H1 (cell line): ENCODE measurements at regions not wholly inside any gene's neighbourhood (a gene's known extent, or its start where the extent isn't known, plus 50 kb on each side); places are given as distances from the start of the nearest gene placed in this dataset.

ENCODE experiments used
- CTCF ChIA-PET: fragments of 300-600 bp; sonication (Branson Sonifier 250); formaldehyde crosslinking; loops from one replicate; lab custom pipeline; 2021; ENCODE audit not compliant: partially characterized antibody; lab: Charles Lee
- POLR2A ChIA-PET: fragments of 300-600 bp; sonication (Branson Sonifier 250); formaldehyde crosslinking; loops from one replicate; lab custom pipeline; 2021; ENCODE audit warnings: inconsistent platforms; ENCODE audit not compliant: partially characterized antibody; lab: Charles Lee
- DNase-seq, 2 experiments: peaks; one replicate each; pipeline versions ENCODE4 v3.0.0 to v3.0.0-alpha.2; 2010 to 2022; ENCODE audit warnings: low spot score in 2 of 2, low read depth in 1 of 2, mixed read lengths in 1 of 2
- FAIRE-seq: peaks from 2 replicates; lab custom pipeline; 2011; peaks lifted over from hg19 to GRCh38; lab: Jason Lieb, UNC
- H2AFZ ChIP-seq: 2 replicates; pipeline ENCODE4 v1.8.1; 2012; ENCODE audit warnings: low read length, inconsistent platforms
- H2AK5ac ChIP-seq: 2 replicates; pipeline ENCODE4 v1.6.1; 2013; ENCODE audit warnings: low read depth, low read length
- H2BK120ac ChIP-seq: replicated peaks from 2 replicates; pipeline ENCODE3; 2013; ENCODE audit warnings: low read depth, low read length, inconsistent platforms
- H2BK12ac ChIP-seq: 2 replicates; pipeline ENCODE4 v1.6.1; 2013; ENCODE audit warnings: low read depth, low read length
- H2BK15ac ChIP-seq: 2 replicates; pipeline ENCODE4 v1.6.1; 2013; ENCODE audit warnings: low read length
- H2BK20ac ChIP-seq: 2 replicates; pipeline ENCODE4 v1.6.1; 2013; ENCODE audit warnings: low read length
- H2BK5ac ChIP-seq: 2 replicates; pipeline ENCODE4 v1.6.1; 2013; ENCODE audit warnings: low read depth, low read length
- H3K14ac ChIP-seq: 2 replicates; pipeline ENCODE4 v1.6.1; 2013; ENCODE audit warnings: inconsistent platforms; ENCODE audit not compliant: insufficient read length
- H3K18ac ChIP-seq: 2 replicates; pipeline ENCODE4 v1.6.1; 2013; ENCODE audit warnings: low read length; ENCODE audit errors: extremely low read depth
- H3K23ac ChIP-seq: 2 replicates; pipeline ENCODE4 v1.6.1; 2013; ENCODE audit warnings: inconsistent platforms; ENCODE audit not compliant: insufficient read length
- H3K23me2 ChIP-seq: 2 replicates; pipeline ENCODE4 v1.6.1; 2013; ENCODE audit warnings: low read depth, low read length
- H3K27ac ChIP-seq: 2 replicates; pipeline ENCODE4 v1.6.1; 2011; ENCODE audit warnings: low read depth, low read length, inconsistent platforms
- H3K27me3 ChIP-seq, 4 experiments: replicated peaks in 1 of 4; 1 replicate in 1 of 4; 2 replicates in 3 of 4; pipeline versions ENCODE4 v1.6.1 to v1.8.1; 2011 to 2013; ENCODE audit warnings: low read length in 3 of 4, mild to moderate bottlenecking in 3 of 4, inconsistent platforms in 2 of 4, mixed read lengths in 2 of 4, moderate library complexity in 1 of 4; ENCODE audit not compliant: control insufficient read depth in 3 of 4, insufficient read depth in 3 of 4; ENCODE audit errors: extremely low read depth in 1 of 4
- H3K36me3 ChIP-seq, 4 experiments: 2 replicates each; pipeline versions ENCODE4 v1.6.1 to v1.8.1; 2011 to 2013; ENCODE audit warnings: mild to moderate bottlenecking in 4 of 4, low read length in 3 of 4, moderate library complexity in 2 of 4, control low read depth in 1 of 4, inconsistent platforms in 1 of 4; ENCODE audit not compliant: insufficient read depth in 4 of 4, control insufficient read depth in 2 of 4
- H3K4ac ChIP-seq: replicated peaks from 2 replicates; pipeline ENCODE3; 2013; ENCODE audit warnings: low read length, low read depth, mixed read lengths, inconsistent platforms; ENCODE audit not compliant: insufficient read length
- H3K4me1 ChIP-seq, 4 experiments: replicated peaks in 1 of 4; 1 replicate in 1 of 4; 2 replicates in 3 of 4; pipeline versions ENCODE4 v1.6.1 to v1.8.1; 2011 to 2013; ENCODE audit warnings: low read length in 3 of 4, inconsistent platforms in 2 of 4, mixed read lengths in 1 of 4; ENCODE audit not compliant: insufficient read depth in 4 of 4, control insufficient read depth in 3 of 4
- H3K4me2 ChIP-seq, 2 experiments: 2 replicates each; pipeline versions ENCODE4 v1.6.1 to v1.8.1; 2011 to 2013; ENCODE audit warnings: low read depth in 2 of 2, low read length in 2 of 2, control low read depth in 1 of 2, inconsistent platforms in 1 of 2, mild to moderate bottlenecking in 1 of 2; ENCODE audit not compliant: insufficient read depth in 1 of 2
- H3K4me3 ChIP-seq, 4 experiments: fragments of 200-600, 300-600 bp in 1 of 4; sonication (generic), shearing (Covaris generic), sonication (Bioruptor Twin) in 1 of 4; 2 replicates each; pipeline versions ENCODE4 v1.5.1 to v1.8.1; 2011 to 2016; ENCODE audit warnings: low read length in 4 of 4, low read depth in 3 of 4, control low read depth in 2 of 4, inconsistent platforms in 2 of 4, mild to moderate bottlenecking in 2 of 4, mixed read lengths in 1 of 4, moderate library complexity in 1 of 4; ENCODE audit not compliant: insufficient read depth in 2 of 4; ENCODE audit errors: extremely low read depth in 1 of 4
- H3K56ac ChIP-seq: replicated peaks from 2 replicates; pipeline ENCODE3; 2013; ENCODE audit warnings: low read depth, mild to moderate bottlenecking, mixed read lengths, low read length, inconsistent platforms; ENCODE audit not compliant: insufficient read length
- H3K79me1 ChIP-seq: 2 replicates; pipeline ENCODE4 v1.6.1; 2013; ENCODE audit warnings: low read depth, low read length, control low read depth
- H3K79me2 ChIP-seq, 2 experiments: 2 replicates each; pipeline versions ENCODE4 v1.6.1 to v1.8.1; 2012 to 2013; ENCODE audit warnings: low read length in 2 of 2, mild to moderate bottlenecking in 2 of 2, inconsistent platforms in 1 of 2; ENCODE audit not compliant: insufficient read depth in 2 of 2, control insufficient read depth in 1 of 2
- H3K9ac ChIP-seq, 4 experiments: replicated peaks in 1 of 4; 1 replicate in 1 of 4; 2 replicates in 3 of 4; pipeline versions ENCODE4 v1.6.1 to v1.8.1; 2011 to 2013; ENCODE audit warnings: low read depth in 3 of 4, low read length in 3 of 4, control low read depth in 2 of 4, mild to moderate bottlenecking in 2 of 4, moderate library complexity in 2 of 4, inconsistent platforms in 1 of 4; ENCODE audit errors: extremely low read depth in 1 of 4
- H3K9me3 ChIP-seq, 2 experiments: 2 replicates each; pipeline versions ENCODE4 v1.6.1 to v1.8.1; 2012 to 2013; ENCODE audit warnings: mild to moderate bottlenecking in 2 of 2, moderate library complexity in 2 of 2, control low read depth in 1 of 2, inconsistent platforms in 1 of 2, low read depth in 1 of 2, low read length in 1 of 2, mixed read lengths in 1 of 2; ENCODE audit not compliant: insufficient read depth in 2 of 2
- H4K20me1 ChIP-seq, 2 experiments: replicated peaks in 1 of 2; 2 replicates each; pipeline versions ENCODE3 to v1.8.1; 2011 to 2013; ENCODE audit warnings: inconsistent platforms in 2 of 2, low read length in 2 of 2, mild to moderate bottlenecking in 1 of 2; ENCODE audit not compliant: insufficient read depth in 2 of 2, control insufficient read depth in 1 of 2
- H4K5ac ChIP-seq: 2 replicates; pipeline ENCODE4 v1.6.1; 2013; ENCODE audit warnings: low read length, low read depth, mixed read lengths, inconsistent platforms; ENCODE audit not compliant: insufficient read length
- H4K8ac ChIP-seq: 2 replicates; pipeline ENCODE4 v1.8.0; 2013; ENCODE audit warnings: mild to moderate bottlenecking, moderate library complexity, low read length, inconsistent platforms; ENCODE audit not compliant: insufficient read depth; ENCODE audit errors: extremely low read depth
- H4K91ac ChIP-seq: replicated peaks from 2 replicates; pipeline ENCODE3; 2013; ENCODE audit warnings: low read length, mixed read lengths, inconsistent platforms; ENCODE audit not compliant: insufficient read length
- BRCA1 ChIP-seq: IDR thresholded peaks from 2 replicates; pipeline ENCODE4 v1.6.1; 2012; ENCODE audit warnings: low read depth, low read length, improper control_type of control experiment
- SAP30 ChIP-seq: fragments of 300-600 bp; sonication (generic); IDR thresholded peaks from 2 replicates; pipeline ENCODE4 v1.7.1; 2012; ENCODE audit warnings: low read length, moderate library complexity, mild to moderate bottlenecking, inconsistent platforms; ENCODE audit not compliant: insufficient read depth, insufficient replicate concordance

DNA sequence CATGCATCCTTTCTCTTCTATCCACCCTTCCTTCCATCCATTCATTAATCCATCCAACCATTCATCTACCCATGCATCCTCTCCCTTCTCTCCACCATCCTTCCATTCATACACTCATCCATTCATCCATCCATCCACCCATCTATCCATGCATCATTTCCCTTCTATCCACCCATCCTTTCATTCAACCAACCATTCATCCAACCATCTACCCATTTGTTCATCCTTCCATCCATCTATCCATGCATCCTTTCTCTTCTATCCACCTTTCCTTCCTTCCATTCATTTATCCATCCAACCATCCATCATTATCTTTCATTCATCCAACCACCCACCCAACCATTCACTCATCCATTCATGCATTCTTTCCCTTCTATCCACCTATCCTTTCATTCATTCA lies 188.4 kb downstream of the NPHP4 start:
- H2BK5ac ChIP-seq = no peak overlapping the region
- H3K4ac ChIP-seq = no peak overlapping the region
- H4K8ac ChIP-seq = no peak overlapping the region
- H4K5ac ChIP-seq = no peak overlapping the region
- no peaks in the 10 kb centered on the region for H3K4me1 ChIP-seq
- H3K79me1 ChIP-seq = no peaks in the 10 kb centered on the region
- no peak overlapping the region for H3K23ac ChIP-seq
- no peak overlapping the region for H4K91ac ChIP-seq
- no peak overlapping the region for H3K4me3 ChIP-seq
- H3K9me3 ChIP-seq = peaks cover 0 to 8% of the 10 kb centered on the region in 2 experiments; a peak in 2 of 4 replicates
- no peaks in the 10 kb centered on the region for H3K79me2 ChIP-seq
- H3K36me3 ChIP-seq = no peaks in the 10 kb centered on the region
- no peak overlapping the region for H3K56ac ChIP-seq
- no peak overlapping the region for H3K9ac ChIP-seq
- no peak overlapping the region for H2AK5ac ChIP-seq
- peaks cover 0 to 5% of the 10 kb centered on the region in 2 experiments for H4K20me1 ChIP-seq
- H3K14ac ChIP-seq = no peak overlapping the region
- no peak overlapping the region for H2BK12ac ChIP-seq
- no peak overlapping the region for H3K18ac ChIP-seq
- POLR2A ChIA-PET = no interaction called here
- CTCF ChIA-PET = no interaction called here
- no peak overlapping the region for H2BK15ac ChIP-seq
- no peak for FAIRE-seq
- no peak overlapping the region for H2BK20ac ChIP-seq
- H2BK120ac ChIP-seq = no peak overlapping the region
- peaks cover 18% of the 10 kb centered on the region; the same call in 1 of the 2 replicates for H3K23me2 ChIP-seq
- no peaks in the 10 kb centered on the region for H3K27me3 ChIP-seq
- no peak overlapping the region for H3K27ac ChIP-seq
- DNase-seq = no peak
- no peak overlapping the region for H2AFZ ChIP-seq
- H3K4me2 ChIP-seq = no peak overlapping the region
- TF ChIP-seq SAP30 = no peak
- TF ChIP-seq BRCA1 = no peak
